Stimulated activated CD8-positive, alpha-beta memory T cell treated with anti-CD3 and anti-CD28 coated beads, Interleukin-7, amount 100 ng/mL, for 1 hour (primary cell): ENCODE measurements at regions not wholly inside any gene's neighbourhood (a gene's known extent, or its start where the extent isn't known, plus 50 kb on each side); places are given as distances from the start of the nearest gene placed in this dataset.
"Not testable (repeated sequence)": the region's sequence is repeated elsewhere in the genome, so short reads cannot be mapped to it uniquely, and the experiment has no call there.

ENCODE experiments used
- DNase-seq, 2 donors: peaks; one replicate each; pipeline ENCODE4 v3.0.0-alpha.2; 2020; ENCODE audit warnings: low read depth in 2 of 2

DNA sequence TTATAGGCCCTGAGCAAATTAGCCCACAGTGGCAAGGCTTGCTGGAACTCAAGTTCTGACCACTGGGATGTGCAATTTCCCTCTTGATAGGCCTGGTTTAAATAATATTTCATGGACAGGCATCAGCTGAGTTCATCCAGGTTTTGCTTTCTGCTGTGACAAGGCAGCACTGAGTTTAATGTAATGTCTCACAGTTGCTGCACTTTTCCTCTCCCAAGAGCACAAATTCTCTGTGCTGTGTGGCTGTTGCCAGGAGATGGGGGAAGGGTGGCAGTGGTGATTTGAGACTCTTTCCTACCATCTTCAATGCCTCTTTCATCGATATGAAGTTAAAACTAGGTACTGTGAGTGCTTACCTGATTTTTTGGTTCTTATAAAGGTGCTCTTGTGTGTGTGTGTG is 272.8 kb upstream of the STXBP6 start:
- DNase-seq = no peak

GRCh38 chr14:25316007-25316406 is 266.1 kb upstream of the STXBP6 start:
- DNase-seq = not testable (repeated sequence)

- DNase-seq = no peak
Measured at GRCh38 chr14:25308244-25308643, 258.3 kb upstream of the STXBP6 start.

DNA sequence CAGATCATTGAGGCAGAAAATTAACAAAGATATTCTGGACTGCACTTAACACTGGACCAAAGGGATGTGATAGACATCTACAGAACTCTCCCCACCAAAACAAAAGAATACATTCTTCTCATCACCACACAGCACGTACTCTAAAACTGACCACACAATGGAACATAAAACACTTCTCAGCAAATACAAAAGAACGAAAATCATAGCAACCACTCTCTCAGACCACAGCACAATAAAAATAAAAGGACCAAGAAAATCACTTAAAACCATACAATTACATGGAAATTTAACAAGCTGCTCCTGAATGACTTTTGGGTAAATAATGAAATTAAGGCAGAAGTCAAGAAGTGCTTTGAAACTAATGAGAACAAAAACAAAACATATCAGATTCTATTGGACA is 254.0 kb upstream of the STXBP6 start:
- DNase-seq = no peak

DNA sequence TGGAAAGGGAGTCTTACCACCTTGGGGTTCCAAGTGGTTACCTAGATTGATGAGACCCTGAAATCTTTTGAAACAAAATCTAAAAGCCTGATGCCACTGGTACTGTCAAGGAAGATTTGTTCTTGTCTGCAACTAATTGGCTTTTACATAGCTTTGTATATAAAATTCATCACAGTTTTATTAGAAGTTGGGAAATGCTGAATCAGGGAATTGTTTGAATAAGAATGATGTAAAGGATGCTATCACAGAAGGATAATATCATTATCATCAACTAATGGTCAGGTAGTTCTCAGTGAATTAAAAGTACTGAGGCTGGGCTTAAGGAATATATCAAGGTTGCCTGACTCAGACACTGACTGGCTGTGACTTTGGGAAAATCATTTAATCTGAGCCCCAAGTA is 248.3 kb upstream of the STXBP6 start:
- no peak for DNase-seq

DNA sequence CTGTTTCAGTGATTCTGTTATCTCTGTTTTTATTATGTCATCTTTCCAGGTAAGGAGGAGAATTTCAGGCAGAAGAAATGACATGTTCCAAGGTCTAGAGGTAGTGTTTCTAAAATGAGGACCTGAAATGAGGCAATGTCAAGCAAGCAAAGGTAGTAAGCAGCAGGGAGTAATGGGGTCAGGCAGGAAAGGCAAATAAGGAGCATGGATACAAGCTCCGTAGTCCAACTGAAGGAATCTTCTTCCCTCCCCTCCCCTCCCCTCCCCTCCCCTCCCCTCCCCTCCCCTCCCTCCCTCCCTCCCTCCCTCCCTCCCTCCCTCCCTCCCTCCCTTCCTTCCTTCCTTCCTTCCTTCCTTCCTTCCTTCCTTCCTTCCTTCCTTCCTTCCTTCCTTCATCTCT is 240.2 kb upstream of the STXBP6 start:
- not testable (repeated sequence) for DNase-seq

DNA sequence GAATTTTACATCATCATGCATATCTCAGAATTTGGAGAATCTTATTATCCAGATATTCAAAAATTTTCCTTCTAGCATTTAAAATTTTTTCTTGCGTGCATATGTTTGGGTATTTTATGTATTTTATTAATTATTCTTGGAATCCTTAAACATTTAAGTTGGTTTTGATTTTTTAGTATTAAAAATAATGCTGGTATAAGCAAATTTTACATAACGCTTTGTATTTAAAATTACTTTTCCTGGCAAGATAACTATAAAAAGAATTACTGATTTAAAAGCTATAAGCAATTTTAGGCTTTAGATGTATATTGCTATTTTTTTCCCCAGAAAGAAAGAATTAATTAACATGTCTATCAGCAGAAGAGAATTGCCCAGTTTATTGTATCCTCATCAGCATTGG is 224.6 kb upstream of the STXBP6 start:
- no peak for DNase-seq

DNA sequence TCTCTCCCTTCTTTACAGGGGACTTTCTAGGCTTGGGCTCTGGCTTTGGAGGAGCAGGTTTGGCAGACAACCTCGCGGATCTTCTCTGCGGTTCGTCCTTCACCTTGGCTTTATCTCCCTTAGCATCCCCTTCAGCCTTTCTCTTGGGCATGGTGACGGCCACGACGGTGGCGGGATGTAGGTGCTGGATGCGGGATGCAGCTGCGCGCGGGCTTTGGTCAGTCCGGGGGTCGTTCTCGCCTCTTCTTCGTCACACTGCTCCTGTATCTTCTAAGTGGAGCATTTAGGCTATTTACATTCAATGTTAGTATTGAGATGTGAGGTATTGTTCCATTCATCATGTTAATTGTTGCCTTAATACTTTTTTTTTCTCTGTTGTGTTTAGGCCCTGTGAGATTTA is 217.2 kb upstream of the STXBP6 start:
- DNase-seq = no peak

- DNase-seq = no peak
Measured at GRCh38 chr14:25259470-25259869, 209.5 kb upstream of the STXBP6 start.

- DNase-seq = no peak
Measured at GRCh38 chr14:25252793-25253192, 202.8 kb upstream of the STXBP6 start.

GRCh38 chr14:25250516-25250915 is 200.6 kb upstream of the STXBP6 start:
- DNase-seq = no peak

GRCh38 chr14:25247609-25248008 is 197.7 kb upstream of the STXBP6 start:
- no peak for DNase-seq

DNA sequence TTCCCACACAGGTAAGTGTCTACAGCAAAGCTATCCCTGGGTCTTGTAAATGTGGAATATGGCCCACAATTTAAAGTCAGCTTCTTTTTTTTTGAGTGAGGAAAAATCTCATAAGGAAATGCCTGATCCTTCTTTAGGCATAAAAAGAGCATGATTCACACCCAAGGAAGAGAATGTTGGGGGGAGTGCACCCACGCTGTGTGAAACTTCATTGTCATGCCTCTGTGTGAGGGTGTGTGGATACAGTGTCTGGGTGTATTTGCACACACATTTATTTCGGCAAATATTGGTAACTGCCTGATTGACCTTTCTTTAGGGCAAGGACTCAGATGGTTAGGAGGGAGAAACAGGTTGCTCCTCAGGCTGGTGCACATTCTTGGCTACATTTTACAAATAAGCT is 196.8 kb upstream of the STXBP6 start:
- DNase-seq = no peak

DNA sequence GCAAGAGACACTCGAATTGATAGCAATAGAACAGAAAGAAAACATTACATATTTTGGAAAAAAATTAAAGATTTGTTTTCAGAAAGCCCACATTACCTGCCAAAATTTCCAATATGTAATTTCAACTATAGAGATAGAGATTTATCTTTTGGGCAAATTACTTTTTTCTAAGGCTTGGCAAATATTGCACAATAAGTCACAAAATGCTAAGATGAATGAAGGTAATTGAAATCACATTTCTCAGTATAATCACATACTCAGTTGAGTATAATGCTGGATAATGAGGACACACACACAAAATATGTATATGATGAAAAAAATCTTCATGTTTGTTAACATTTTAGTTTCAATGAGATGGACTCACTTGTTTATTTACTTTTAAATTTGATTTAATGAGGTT is 189.2 kb upstream of the STXBP6 start:
- DNase-seq = no peak

- DNase-seq = no peak
Measured at GRCh38 chr14:25237845-25238244, 187.9 kb upstream of the STXBP6 start.

DNA sequence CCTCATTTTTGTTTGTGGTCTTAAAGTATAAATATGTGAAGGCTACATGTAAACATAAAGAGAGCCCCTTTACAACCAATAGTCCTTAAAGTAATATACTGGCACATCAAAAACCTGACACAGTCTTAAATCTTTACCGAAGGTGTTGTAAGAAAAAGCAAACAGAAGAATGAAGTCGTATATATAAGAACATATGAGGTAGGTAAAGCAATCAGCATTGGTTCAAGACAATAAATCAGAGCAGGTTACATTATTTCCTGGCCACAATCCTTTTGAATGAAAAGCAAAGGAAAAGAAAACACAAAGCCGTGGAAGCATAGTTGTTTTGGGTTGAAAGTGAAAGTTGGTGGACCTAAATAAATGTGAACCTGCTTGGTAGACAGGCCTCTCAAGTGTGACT is 183.7 kb upstream of the STXBP6 start:
- DNase-seq = no peak

- DNase-seq = no peak
Measured at GRCh38 chr14:25231004-25231403, 181.1 kb upstream of the STXBP6 start.

DNA sequence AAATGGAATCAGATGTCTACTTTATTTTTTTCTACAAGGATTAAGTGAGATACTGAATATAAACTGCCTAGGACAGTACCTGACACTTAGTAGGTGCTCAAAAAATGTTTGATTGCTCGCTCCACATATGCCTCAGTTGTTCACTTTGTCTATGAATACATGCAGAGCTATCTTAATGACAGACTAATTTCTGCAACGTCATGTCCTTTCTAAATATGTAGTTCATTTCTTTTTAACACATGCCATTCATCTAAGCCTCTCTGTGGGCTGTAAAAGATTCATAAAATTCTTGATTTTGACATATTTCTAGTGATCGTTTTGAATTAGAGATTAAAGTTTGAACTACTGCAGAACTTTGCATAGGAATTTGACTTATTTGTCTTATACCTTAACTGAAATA is 176.3 kb upstream of the STXBP6 start:
- no peak for DNase-seq

DNA sequence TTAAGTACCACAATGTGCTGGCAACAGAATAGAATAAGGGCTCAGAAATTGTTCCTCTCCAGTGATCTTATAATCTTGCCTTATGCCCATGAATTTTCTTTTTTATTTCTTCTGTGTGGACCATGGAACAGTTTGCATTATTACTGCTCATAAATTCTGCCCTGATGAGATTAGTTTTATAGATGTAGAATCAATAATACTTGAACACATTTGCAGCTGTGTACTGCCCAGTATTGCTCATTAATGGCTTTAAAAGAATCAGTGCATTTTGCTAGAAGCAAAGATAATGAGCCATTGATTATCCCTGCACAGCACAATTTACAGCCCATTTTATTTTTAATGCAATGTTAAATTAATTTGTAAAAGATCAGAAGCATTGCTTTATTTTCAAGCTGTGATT is 172.3 kb upstream of the STXBP6 start:
- DNase-seq = no peak

- DNase-seq = no peak
Measured at GRCh38 chr14:25220514-25220913, 170.6 kb upstream of the STXBP6 start.

DNA sequence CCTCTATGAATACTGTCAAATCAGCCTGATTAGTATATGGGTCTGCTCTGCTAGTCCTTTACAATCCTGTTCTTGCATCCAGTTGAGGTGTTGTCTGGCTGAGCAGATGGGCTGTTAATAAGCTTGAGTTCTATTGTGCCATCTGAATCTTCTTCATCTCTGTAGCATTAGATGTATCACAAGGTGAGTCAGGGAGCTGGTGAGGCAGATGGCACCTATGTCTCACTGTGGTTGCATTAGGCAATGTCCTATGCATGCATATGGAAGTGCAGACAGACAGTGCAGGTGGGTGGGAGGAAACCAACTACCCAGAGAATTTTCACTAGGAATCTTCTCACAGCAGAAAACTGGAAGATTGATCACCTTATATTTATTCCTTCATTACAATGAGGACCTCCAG is 165.7 kb upstream of the STXBP6 start:
- DNase-seq = no peak

DNA sequence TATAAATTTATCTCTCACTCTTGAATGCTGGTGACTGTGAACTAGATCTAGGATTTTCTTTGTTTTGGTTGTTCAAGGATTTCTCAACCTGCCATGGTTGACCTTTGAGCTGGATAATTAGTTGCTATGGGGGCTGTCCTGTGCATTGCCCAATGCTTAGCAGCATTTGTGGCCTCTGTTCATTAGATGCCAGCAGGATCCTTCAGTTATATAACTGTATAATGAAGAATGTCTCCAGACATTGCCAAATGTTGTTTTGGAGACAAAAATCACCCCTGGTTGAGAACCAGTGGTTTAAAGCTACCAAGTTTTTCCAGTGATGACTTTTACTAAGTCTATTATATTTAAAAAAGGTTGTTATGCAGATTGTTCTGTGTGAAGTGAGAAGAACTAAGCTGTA is 147.9 kb upstream of the STXBP6 start:
- DNase-seq = no peak

DNA sequence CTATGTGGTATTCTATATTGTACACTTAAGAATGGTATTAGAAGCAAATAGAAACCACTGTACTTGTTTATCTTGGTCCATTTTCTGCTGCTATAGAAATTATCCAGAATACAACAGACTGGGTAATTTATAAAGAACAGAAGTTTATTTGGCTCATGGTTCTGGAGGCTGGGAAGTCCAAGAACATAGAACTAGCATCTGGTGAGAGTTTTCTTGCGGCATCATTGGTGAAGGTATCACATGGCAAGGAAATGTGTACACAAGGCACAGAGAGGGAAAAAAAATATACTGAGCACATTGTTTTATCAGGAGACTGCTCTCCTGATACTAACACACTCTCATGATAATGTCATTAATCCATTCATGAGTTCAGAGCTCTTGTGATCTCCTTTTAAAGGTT is 130.3 kb upstream of the STXBP6 start:
- no peak for DNase-seq

DNA sequence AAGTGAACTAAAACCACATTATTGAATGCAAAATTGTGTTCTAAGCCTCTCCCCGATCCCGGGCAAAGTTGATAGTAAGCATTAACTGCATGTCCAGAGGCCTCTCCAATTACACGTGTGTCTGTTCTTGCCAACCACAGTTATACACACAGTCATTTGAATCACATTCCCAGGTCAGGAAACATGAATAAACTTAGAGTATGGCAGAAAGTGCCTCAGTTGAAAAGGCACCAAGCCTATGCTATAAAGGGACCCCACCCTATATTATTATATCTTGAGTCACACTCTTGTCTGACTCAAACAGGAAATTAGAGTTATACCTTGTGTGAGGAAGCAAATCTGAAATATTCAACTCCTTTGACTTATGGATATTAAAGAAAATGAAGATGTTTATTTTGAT is 128.3 kb upstream of the STXBP6 start:
- DNase-seq = no peak
